GM19395 (cell line): ENCODE measurements at regions not wholly inside any gene's neighbourhood (a gene's known extent, or its start where the extent isn't known, plus 50 kb on each side); places are given as distances from the start of the nearest gene placed in this dataset.
"Not testable (repeated sequence)": the region's sequence is repeated elsewhere in the genome, so short reads cannot be mapped to it uniquely, and the experiment has no call there.

Experiments used
- ATAC-seq: cut with Tn5 transposase; IDR thresholded peaks from one replicate; pipeline ENCODE4 v1.9.1; 2021; ENCODE audit warnings: mild to moderate bottlenecking, moderate library complexity; ENCODE audit not compliant: unreplicated experiment

- no peak for ATAC-seq
Measured at GRCh38 chr11:134659882-134660281, 247.8 kb upstream of the B3GAT1 start.

GRCh38 chr11:134658481-134659225, 246.6 kb upstream of the B3GAT1 start:
- ATAC-seq, result no peak

- ATAC-seq, result no peak
Measured at GRCh38 chr11:134657631-134658030, 245.6 kb upstream of the B3GAT1 start.

GRCh38 chr11:134656861-134657540, 245.0 kb upstream of the B3GAT1 start:
- no peak for ATAC-seq

- ATAC-seq, result not testable (repeated sequence)
Measured at GRCh38 chr11:134656086-134656840, 244.2 kb upstream of the B3GAT1 start.

GRCh38 chr11:134655189-134655989, 243.3 kb upstream of the B3GAT1 start:
- ATAC-seq, result no peak

GRCh38 chr11:134654161-134654915, 242.3 kb upstream of the B3GAT1 start:
- ATAC-seq, result no peak

- no peak for ATAC-seq
Measured at GRCh38 chr11:134652586-134653255, 240.7 kb upstream of the B3GAT1 start.

GRCh38 chr11:134647066-134647743, 235.2 kb upstream of the B3GAT1 start:
- no peak for ATAC-seq

- ATAC-seq, result no peak
Measured at GRCh38 chr11:134646561-134646960, 234.5 kb upstream of the B3GAT1 start.

- ATAC-seq, result no peak
Measured at GRCh38 chr11:134645576-134645975, 233.5 kb upstream of the B3GAT1 start.

- ATAC-seq, result no peak
Measured at GRCh38 chr11:134644476-134645456, 232.7 kb upstream of the B3GAT1 start.

GRCh38 chr11:134643115-134644012, 231.3 kb upstream of the B3GAT1 start:
- ATAC-seq, result no peak

GRCh38 chr11:134642206-134642605, 230.2 kb upstream of the B3GAT1 start:
- ATAC-seq, result no peak

GRCh38 chr11:134640971-134641968, 229.2 kb upstream of the B3GAT1 start:
- no peak for ATAC-seq

- ATAC-seq, result no peak
Measured at GRCh38 chr11:134640536-134640935, 228.5 kb upstream of the B3GAT1 start.
